Urinary bladder (tissue), 3 donors: ENCODE measurements at regions not wholly inside any gene's neighbourhood (a gene's known extent, or its start where the extent isn't known, plus 50 kb on each side); places are given as distances from the start of the nearest gene placed in this dataset.
"Not testable (repeated sequence)": the region's sequence is repeated elsewhere in the genome, so short reads cannot be mapped to it uniquely, and the experiment has no call there.

Experiments
- DNase-seq: peaks from one replicate; pipeline ENCODE4 v3.0.0-alpha.2; 2015; ENCODE audit errors: extremely low spot score
- H3K27ac ChIP-seq: one replicate; pipeline ENCODE4 v1.5.1; 2013; ENCODE audit warnings: low read depth, mild to moderate bottlenecking, moderate library complexity
- H3K36me3 ChIP-seq: one replicate; pipeline ENCODE4 v1.6.1; 2013; ENCODE audit warnings: mild to moderate bottlenecking, moderate library complexity; ENCODE audit not compliant: insufficient read depth
- H3K4me1 ChIP-seq: one replicate; pipeline ENCODE4 v1.6.1; 2013; ENCODE audit warnings: mild to moderate bottlenecking, moderate library complexity; ENCODE audit not compliant: insufficient read depth
- H3K4me3 ChIP-seq: one replicate; pipeline ENCODE4 v1.5.1; 2013; ENCODE audit warnings: low read depth, low read length
- WGBS: extraction: QIAGEN DNeasy Blood & Tissue Kit; methylation state at CpG from one replicate; pipeline ENCODE4 v1.1.7; 2013; 5-methylcytosine and 5-hydroxymethylcytosine counted together
- donor health status: healthy with polysubstance abuse.
- donor health status: healthy.

DNA sequence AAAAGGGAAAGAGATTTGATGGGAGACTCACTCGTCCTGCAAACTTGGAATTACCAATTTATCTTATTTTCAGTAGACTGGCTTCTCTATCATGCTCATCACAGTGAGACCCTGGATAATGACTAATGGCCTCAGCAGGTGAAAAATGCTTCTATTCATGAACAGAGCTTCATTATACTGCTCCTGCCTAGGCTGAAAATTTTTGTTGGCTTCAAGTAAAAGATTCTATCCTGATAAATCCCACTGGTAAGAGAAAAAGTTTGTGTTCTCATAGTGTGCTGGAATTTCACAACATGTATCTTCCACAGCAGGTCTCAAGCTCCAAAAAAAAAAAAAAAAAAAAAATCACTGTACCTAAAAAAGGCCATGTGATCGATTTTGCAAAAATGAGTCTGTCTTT, 329.3 kb upstream of the FZD8 start:
- WGBS, result 83% methylated on average over 2 of the region's 2 CpGs
- no peak overlapping the region for H3K4me3 ChIP-seq
- H3K4me1 ChIP-seq, result no peaks in the 10 kb centered on the region
- H3K27ac ChIP-seq, result no peak overlapping the region
- no peak for DNase-seq
- no peaks in the 10 kb centered on the region for H3K36me3 ChIP-seq

DNA sequence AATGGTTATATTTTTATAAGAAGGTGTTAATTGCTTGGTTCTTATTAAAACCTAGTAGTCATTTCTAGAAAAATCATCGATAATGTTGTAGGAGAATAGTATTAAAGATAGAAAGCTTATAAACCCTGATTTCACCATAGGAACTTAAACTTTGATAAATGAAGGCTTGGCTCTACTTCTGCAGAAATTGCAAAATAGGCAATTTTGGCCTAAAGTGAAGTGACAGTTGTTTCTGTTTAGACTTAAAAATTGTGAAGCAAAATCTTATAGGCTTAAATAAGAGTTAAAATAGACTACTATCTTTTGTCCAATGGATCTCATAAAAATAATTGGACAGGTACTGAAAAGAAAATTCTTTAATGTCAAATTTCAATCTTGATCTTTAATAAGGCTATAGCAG, 321.6 kb upstream of the FZD8 start:
- Histone ChIP-seq H3K4me1 (no peaks in the 10 kb centered on the region), H3K4me3 (no peak overlapping the region), H3K36me3 (no peaks in the 10 kb centered on the region), H3K27ac (no peak overlapping the region)
- 84% methylated on average over 1 of the region's 1 CpG for WGBS
- DNase-seq, result no peak

DNA sequence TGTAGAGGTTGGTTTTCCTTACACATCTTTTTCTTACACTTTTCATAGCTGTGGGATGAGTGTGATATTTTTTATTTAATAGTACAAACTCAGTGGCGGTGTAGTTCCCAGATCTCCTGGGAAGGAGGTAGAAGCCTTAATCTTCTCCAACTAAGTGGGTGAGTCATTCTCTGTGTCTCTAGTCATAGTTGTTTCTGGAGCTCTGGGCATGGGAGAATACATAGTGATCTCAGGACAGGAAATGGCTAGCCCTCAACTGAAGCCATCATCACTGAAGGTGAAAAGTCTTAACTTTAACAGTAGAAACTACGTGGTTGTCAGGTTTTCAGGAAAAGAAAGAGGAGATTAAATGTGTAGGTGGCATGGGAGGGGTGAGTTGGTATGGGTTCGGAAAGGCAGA, 319.4 kb upstream of the FZD8 start:
- Histone ChIP-seq H3K4me1 (no peaks in the 10 kb centered on the region), H3K36me3 (no peaks in the 10 kb centered on the region), H3K27ac (no peak overlapping the region), H3K4me3 (no peak overlapping the region)
- WGBS, result 98% methylated on average over 3 of the region's 3 CpGs
- no peak for DNase-seq

DNA sequence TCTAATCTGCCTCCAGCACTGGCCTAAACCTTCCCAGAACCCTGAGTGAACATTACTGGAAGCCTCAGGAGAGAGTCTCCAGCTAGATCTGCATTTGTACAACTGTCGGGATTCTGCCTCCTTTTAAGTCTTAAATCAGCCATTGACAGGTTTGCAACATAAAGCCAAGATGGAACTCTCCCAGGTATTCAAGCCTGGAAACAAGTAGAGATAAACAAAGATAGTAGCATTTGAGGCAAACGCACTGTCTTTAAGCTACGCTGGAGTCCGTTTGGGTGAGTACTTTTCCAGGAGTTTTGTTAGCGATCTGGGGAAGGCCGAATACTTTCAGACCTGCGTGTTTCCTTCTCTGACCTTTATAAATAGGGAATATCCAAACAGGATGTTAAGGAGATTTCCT, 317.2 kb upstream of the FZD8 start:
- H3K4me1 ChIP-seq, result no peaks in the 10 kb centered on the region
- no peak overlapping the region for H3K4me3 ChIP-seq
- H3K36me3 ChIP-seq, result no peaks in the 10 kb centered on the region
- no peak for DNase-seq
- 35% methylated on average over 7 of the region's 7 CpGs for WGBS
- H3K27ac ChIP-seq, result no peak overlapping the region

DNA sequence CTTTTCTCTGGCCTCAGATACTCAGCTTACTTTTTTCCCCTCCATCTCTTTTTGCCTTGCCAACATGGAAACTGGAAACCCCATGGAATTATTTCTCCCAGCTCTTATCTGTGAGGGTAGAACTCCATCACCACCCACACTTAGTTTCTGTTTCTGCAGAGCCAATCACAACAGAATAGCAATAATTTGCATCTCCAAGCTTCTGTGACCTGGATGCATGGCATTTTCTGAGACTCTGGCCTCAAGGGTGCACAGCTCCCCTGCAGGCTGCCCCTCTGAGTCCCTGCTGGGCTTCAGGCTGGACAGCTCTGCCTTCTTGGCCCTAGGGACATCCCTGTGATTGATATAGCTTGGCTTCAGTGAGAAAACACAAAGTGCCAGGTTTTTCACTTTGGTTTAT, 316.5 kb upstream of the FZD8 start:
- H3K27ac ChIP-seq, H3K4me1 ChIP-seq, H3K4me3 ChIP-seq, DNase-seq, H3K36me3 ChIP-seq: not testable (repeated sequence)

DNA sequence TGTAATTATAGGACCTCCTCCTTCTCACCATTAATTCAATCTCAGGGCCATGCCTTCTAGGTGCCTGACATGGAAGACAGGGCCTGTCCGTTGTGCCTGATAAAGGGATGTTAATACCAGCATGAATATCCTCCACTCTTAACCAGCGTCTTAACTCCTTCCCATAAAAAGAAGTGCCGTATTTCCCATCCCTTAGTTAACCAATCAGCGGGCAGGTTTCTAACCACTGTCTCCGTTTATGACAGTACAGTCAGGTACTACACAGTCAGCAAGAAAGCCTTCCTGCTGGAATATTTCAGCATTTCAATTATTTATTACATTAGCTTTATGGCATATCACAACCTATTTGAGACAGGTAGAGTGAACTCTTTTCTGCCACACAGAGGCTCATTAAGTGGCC, 308.6 kb upstream of the FZD8 start:
- no peak overlapping the region for H3K27ac ChIP-seq
- WGBS, result 82% methylated on average over 5 of the region's 5 CpGs
- H3K4me1 ChIP-seq, result no peaks in the 10 kb centered on the region
- H3K36me3 ChIP-seq, result no peaks in the 10 kb centered on the region
- no peak for DNase-seq
- no peak overlapping the region for H3K4me3 ChIP-seq

DNA sequence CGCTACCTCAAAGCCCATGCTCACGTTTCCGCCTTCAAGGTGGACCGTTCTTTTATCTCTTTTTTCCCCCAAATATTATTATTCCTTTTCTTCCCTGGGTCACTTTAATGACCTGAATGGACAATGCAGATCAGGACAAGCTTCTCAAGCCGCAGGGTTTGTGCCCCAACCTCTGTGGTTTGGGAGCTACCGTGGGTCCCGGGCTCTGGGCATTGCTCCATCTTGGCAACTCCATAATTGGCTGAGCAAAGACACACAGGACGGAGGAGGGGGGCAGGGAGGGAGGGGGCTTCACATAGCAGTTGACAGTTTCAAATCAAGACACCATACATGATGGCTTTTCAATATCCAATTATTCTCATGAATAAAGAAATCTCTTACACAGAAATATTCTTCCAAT, 308.1 kb upstream of the FZD8 start:
- Histone ChIP-seq H3K27ac (no peak overlapping the region), H3K4me3 (no peak overlapping the region), H3K4me1 (no peaks in the 10 kb centered on the region), H3K36me3 (no peaks in the 10 kb centered on the region)
- no peak for DNase-seq
- 76% methylated on average over 8 of the region's 8 CpGs for WGBS

DNA sequence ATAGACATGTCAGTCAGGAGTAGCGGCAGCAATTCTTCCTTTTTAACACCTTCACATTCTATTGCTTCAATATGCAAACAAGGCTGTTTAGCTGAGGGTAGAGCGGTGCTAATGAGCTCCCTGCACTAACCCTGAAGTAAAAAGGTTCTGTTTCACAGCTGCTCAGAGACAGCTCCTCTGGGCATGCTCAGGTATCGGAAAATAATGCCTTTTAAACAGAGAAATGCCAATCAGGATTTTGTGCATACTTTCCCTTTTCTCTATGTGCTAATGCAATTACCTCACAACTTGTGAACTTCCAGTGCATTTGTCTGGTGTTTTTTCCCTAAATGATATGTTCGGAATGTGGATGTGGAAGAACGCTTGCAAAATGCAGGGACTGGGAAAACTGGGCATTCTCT, 307.7 kb upstream of the FZD8 start:
- DNase-seq, result no peak
- Histone ChIP-seq H3K36me3 (no peaks in the 10 kb centered on the region), H3K27ac (no peak overlapping the region), H3K4me3 (no peak overlapping the region), H3K4me1 (no peaks in the 10 kb centered on the region)
- 79% methylated on average over 5 of the region's 5 CpGs for WGBS

DNA sequence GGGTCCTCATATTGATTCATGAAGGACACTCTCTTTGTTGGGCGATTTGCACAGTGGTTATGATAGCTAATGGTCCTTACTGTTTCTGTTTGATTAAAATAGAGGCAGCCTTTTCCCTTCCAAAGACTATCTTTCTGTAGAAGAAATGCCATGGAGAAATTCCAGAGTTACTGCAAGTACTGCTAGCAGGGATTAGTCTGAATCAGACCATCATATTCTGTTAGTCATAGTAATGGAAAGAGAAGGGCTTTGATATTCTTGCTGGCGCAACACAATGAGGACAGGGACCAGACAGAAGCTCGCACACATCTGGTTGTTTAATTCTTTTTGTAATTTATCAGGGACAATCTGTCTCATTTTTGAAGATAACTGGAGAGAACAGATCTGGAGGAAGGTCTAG, 304.5 kb upstream of the FZD8 start:
- Histone ChIP-seq H3K4me3 (no peak overlapping the region), H3K36me3 (no peaks in the 10 kb centered on the region), H3K27ac (no peak overlapping the region), H3K4me1 (no peaks in the 10 kb centered on the region)
- WGBS, result 79% methylated on average over 3 of the region's 3 CpGs
- DNase-seq, result no peak

DNA sequence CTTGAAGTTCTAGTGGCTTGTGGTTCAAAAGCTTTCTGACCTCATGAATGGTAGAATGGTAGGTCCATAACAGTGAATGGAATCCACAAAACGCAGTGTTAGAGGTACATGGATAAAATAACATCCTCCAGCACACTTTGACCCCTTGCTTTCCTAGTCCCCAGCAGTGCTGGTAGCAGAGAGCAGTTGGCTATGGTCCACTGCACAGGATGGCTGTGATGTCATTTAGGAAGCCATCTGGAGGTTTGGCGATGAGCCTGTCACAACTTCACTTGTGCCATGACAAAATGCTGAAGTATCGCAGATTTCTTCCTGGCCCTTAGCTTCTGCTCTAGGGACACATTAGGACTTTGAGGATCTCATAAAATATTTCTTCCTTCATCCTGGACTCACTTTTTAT, 300.0 kb upstream of the FZD8 start:
- H3K4me3 ChIP-seq, result no peak overlapping the region
- H3K27ac ChIP-seq, result no peak overlapping the region
- peaks cover 2% of the 10 kb centered on the region for H3K4me1 ChIP-seq
- DNase-seq, result no peak
- WGBS, result 88% methylated on average over 3 of the region's 3 CpGs
- no peaks in the 10 kb centered on the region for H3K36me3 ChIP-seq

DNA sequence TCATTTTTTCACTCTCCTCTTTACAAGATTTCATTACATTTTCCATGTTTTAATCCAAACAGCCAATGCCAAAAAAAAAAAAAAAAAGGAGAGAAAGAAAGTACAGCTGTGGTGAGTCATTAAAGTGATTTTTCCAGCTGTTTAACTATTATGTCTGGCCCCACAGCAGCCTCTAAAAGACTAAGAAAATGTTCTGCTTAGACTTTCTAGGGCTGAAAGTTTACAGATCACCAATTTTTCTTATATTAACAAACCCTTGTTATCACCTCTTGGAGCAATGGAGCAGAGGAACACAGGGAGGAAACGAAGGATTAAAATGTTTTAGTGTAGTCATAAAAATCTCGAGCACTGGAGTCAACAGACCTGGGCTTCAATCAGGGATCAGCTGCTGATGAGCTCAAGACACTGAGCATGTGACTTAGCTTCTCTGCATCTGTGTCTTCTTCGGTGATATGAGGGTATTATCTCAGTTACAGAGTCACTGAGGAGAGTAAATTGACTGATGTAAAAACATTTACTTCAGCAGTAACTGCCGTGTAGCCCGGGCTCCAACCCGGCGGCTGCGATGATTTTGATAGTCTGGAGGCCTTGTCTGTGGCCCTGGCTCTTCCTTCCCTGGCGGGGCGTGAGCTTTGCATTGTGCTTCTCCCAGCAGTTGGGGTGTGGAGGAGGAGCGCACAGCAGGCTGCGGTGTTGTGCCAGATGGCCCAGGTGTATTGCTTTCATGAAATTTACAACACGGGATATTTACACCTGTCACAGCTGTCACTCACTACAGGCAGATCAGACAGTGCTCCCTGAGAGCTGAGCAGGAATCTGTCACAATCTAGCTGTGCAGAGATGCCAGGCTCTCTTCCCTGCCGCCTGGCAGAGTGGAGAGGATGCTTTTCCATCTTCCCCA, 298.3 kb upstream of the FZD8 start:
- H3K4me1 ChIP-seq, result peaks cover 2% of the 10 kb centered on the region
- peak; percentile 32 for DNase-seq
- 25% methylated on average over 14 of the region's 14 CpGs for WGBS
- H3K27ac ChIP-seq, result no peak overlapping the region
- no peaks in the 10 kb centered on the region for H3K36me3 ChIP-seq
- H3K4me3 ChIP-seq, result no peak overlapping the region

DNA sequence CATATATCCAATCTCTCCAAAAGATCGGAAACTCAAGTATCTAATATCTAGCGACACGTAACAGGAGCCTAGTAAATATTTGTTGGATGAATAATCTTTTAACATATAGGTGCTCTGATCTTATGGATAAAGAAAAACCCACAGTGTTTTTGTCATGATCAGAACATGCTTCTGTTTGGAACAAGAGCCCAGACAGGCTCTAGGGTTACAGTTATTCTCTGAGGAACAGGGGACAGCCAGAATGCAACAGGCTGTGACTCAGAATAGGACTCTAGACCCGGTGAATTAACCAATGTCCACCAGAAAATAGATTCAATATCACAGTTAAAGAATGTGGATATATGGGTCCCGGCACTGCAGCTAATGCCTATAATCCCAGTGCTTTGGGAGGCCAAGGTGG, 296.1 kb upstream of the FZD8 start:
- Histone ChIP-seq H3K4me3 (no peak overlapping the region), H3K27ac (no peak overlapping the region), H3K4me1 (peaks cover 2% of the 10 kb centered on the region), H3K36me3 (no peaks in the 10 kb centered on the region)
- DNase-seq, result no peak
- 93% methylated on average over 5 of the region's 5 CpGs for WGBS

DNA sequence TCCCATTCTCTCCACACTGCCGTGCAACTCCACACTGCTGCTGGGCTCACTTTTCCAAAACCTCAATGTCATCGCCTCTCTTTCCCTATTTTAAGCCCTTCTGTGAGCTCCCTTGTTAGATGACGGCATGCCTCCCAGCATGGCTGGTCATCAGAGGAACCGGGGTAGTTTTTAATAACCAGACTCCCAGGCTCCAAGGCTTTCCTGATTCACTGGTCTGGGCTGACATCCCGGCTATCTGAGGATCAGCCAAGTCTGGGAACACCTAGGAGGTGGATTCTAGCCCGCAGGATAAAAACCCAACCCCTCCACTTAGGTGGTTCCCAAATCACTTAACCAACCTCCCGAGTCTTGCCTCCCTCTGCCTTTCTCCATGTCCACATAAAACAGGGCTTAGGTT, 295.4 kb upstream of the FZD8 start:
- Histone ChIP-seq H3K4me3 (no peak overlapping the region), H3K27ac (no peak overlapping the region), H3K4me1 (peaks cover 2% of the 10 kb centered on the region), H3K36me3 (no peaks in the 10 kb centered on the region)
- 86% methylated on average over 7 of the region's 7 CpGs for WGBS
- no peak for DNase-seq

DNA sequence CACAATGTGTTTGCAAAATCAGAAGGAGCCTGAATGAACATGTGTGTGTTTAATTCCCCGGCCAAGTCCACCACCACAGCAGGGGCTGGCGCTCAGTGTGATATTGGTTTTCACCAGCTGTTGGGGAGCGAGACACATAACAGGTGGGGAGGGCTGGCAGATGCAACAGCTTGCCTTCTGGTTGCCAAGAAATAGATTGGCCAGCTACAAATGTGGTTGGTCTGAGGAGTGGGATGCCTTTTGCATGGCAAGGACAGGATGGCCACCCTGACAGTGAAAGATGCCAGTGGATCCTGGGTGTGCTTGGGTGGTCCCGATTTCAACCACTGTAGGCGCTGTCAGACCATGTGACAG, 292.5 kb upstream of the FZD8 start:
- Histone ChIP-seq H3K4me3 (no peak overlapping the region), H3K36me3 (no peaks in the 10 kb centered on the region), H3K27ac (no peak overlapping the region), H3K4me1 (no peaks in the 10 kb centered on the region)
- no peak for DNase-seq
- WGBS, result 67% methylated on average over 5 of the region's 5 CpGs
